SK-N-MC (cell line): ENCODE measurements at regions not wholly inside any gene's neighbourhood (a gene's known extent, or its start where the extent isn't known, plus 50 kb on each side); places are given as distances from the start of the nearest gene placed in this dataset.

Source experiments
- DNase-seq: peaks from one replicate; pipeline ENCODE4 v3.0.0-alpha.2; 2011; ENCODE audit warnings: low read depth, low spot score
- H3K27ac ChIP-seq: fragments of 200-600 bp; sonication (generic); 2 replicates; pipeline ENCODE4 v1.5.1; 2016; ENCODE audit warnings: mixed run types
- H3K36me3 ChIP-seq: fragments of 200-600 bp; sonication (generic); 2 replicates; pipeline ENCODE4 v1.6.1; 2017; ENCODE audit warnings: antibody characterized with exemption, low read length, mixed read lengths; ENCODE audit not compliant: insufficient read depth
- H3K4me3 ChIP-seq: fragments of 200-600 bp; sonication (generic); 2 replicates; pipeline ENCODE4 v1.5.1; 2016
- H3K9ac ChIP-seq: fragments of 200-600 bp; sonication (generic); 2 replicates; pipeline ENCODE4 v1.8.0; 2017; ENCODE audit warnings: mixed run types, mixed read lengths; ENCODE audit not compliant: insufficient read length
- H3K9me3 ChIP-seq: fragments of 200-600 bp; sonication (generic); 2 replicates; pipeline ENCODE4 v1.6.1; 2017; ENCODE audit warnings: low read depth, mild to moderate bottlenecking, antibody characterized with exemption, low read length, moderate library complexity, mixed read lengths
- EZH2 ChIP-seq: fragments of 200-600 bp; sonication (generic); IDR thresholded peaks from one replicate; pipeline ENCODE4 v1.6.1; 2017; ENCODE audit warnings: antibody characterized with exemption
- FOXP2 ChIP-seq: optimal IDR thresholded peaks from 2 replicates; pipeline ENCODE3; 2011; ENCODE audit warnings: mild to moderate bottlenecking, moderate library complexity; ENCODE audit not compliant: insufficient read depth; ENCODE audit errors: extremely low read length, control extremely low read depth
- POLR2AphosphoS5 ChIP-seq: IDR thresholded peaks from 2 replicates; pipeline ENCODE4 v1.6.1; 2012; ENCODE audit warnings: mild to moderate bottlenecking, low read depth, low read length, borderline replicate concordance

DNA sequence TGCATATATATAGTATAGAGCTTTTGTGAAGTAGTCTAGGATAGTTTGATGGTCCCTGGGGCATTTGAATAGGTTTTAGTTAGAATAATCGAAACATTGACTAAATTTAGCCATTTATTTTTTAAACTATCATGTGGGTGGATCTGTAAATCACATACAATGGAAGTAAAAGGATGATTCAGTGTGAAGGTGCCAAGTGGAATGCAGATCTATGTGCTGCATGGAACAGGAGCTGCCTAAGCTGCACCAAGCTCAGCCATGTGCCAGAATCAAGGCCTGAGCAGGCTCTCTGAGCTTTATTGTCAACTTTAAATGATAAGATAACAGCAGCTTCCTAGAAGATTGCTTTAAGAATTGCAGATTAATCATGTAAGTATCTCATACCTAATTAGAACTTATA is 1996.2 kb upstream of the PIK3C3 start:
- TF ChIP-seq EZH2 (no peak), FOXP2 (no peak), POLR2AphosphoS5 (no peak)
- H3K9ac ChIP-seq, result no peak overlapping the region
- no peak overlapping the region for H3K27ac ChIP-seq
- H3K4me3 ChIP-seq, result no peak overlapping the region
- H3K36me3 ChIP-seq, result no peaks in the 10 kb centered on the region
- no peak for DNase-seq
- no peaks in the 10 kb centered on the region for H3K9me3 ChIP-seq

DNA sequence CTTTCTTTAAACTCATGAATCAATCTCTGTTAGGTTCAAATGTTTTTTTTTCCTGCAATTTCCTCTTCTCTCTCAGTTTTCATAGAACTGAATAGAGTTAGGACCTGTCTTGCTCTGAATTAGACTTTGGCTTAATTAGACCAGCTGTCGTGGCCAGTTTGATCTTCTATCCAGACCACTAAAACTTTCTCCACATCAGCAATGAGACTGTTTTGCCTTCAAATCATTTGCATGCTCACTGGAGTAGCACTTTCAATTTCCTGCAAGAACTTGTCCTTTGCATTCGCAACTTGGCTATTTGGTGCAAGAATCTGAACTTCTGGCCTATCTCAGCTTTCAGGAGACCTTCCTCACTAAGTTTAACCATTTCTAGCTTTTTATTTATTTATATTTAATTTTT is 2002.2 kb upstream of the PIK3C3 start:
- no peak for TF ChIP-seq EZH2
- TF ChIP-seq FOXP2, result no peak
- no peak for TF ChIP-seq POLR2AphosphoS5
- no peak overlapping the region for H3K4me3 ChIP-seq
- no peak overlapping the region for H3K9ac ChIP-seq
- no peaks in the 10 kb centered on the region for H3K36me3 ChIP-seq
- no peak for DNase-seq
- no peak overlapping the region for H3K27ac ChIP-seq
- H3K9me3 ChIP-seq, result no peaks in the 10 kb centered on the region

DNA sequence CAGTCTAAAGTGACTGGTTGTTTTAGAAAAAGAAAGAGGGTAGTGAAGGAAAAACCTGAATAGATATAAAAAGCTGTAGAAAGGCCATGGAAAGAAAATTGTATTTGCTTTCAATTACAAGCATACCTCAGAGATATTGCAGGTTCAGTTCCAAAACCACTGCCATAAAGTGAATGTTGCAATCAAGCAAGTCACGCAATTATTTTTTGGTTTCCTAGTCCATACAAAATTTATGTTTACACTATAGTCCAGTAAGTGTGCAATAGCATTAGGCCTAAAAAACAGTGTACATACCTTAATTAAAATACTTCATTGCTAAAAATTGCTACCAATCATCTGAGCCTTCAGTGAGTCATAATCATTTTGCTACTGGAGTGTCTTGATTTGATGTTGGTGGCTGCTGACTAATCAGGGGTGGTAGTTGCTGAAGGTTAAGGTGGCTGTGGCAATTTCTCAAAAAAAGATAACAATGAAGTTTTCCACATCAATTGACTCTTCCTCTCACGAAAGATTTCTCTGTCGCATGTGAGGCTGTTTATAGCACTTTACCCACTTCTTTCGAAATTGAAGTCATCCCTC is 2003.8 kb upstream of the PIK3C3 start:
- TF ChIP-seq FOXP2 (no peak), EZH2 (no peak), POLR2AphosphoS5 (no peak)
- H3K4me3 ChIP-seq, result no peak overlapping the region
- H3K9me3 ChIP-seq, result no peaks in the 10 kb centered on the region
- DNase-seq, result no peak
- no peak overlapping the region for H3K9ac ChIP-seq
- H3K27ac ChIP-seq, result no peak overlapping the region
- no peaks in the 10 kb centered on the region for H3K36me3 ChIP-seq

DNA sequence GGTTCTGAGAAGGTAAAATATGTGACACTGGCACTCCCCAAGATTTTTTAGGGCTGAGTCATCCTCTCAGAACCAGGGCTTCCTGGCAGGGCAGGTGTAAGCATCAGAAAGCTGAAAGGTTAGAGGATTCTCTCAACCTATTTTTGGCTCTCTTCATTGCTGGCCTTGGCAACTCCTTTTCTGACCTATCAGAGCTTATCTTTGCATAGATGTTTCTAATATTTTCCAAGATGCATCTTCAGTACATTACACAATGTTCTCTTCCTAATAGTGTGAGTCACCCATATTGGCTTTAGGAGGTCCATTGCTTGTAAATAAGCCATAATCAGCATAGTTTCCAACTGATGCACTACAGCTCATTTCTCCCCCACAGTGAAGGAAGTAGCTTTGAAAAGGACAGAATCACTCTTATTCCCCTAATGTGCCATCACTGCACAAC is 2008.4 kb upstream of the PIK3C3 start:
- no peak for TF ChIP-seq FOXP2
- TF ChIP-seq POLR2AphosphoS5, result no peak
- no peak for TF ChIP-seq EZH2
- H3K9ac ChIP-seq, result no peak overlapping the region
- no peaks in the 10 kb centered on the region for H3K36me3 ChIP-seq
- H3K9me3 ChIP-seq, result no peaks in the 10 kb centered on the region
- H3K4me3 ChIP-seq, result no peak overlapping the region
- no peak overlapping the region for H3K27ac ChIP-seq
- DNase-seq, result no peak

DNA sequence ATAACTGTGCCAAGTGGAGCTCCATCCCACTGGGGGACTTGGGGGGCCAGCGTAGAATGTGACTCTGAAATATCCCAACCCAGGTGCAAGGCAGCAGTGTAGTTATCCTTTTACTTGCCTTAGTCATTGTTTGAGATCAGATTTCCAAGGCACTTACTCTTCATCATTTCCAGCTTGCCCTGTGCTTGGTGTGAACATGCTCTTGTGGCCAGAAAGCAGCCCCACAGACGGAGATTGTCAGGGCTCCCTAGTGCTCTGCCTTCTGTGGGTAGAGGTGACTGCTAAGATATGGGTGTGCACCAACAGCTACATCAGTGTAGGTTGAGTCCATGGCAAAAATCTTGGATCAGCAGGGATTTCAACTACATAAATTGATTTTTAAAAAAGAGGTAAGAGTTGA is 2010.0 kb upstream of the PIK3C3 start:
- TF ChIP-seq POLR2AphosphoS5, result no peak
- Histone ChIP-seq H3K4me3 (no peak overlapping the region), H3K27ac (no peak overlapping the region), H3K9ac (no peak overlapping the region), H3K9me3 (no peaks in the 10 kb centered on the region), H3K36me3 (no peaks in the 10 kb centered on the region)
- no peak for DNase-seq

DNA sequence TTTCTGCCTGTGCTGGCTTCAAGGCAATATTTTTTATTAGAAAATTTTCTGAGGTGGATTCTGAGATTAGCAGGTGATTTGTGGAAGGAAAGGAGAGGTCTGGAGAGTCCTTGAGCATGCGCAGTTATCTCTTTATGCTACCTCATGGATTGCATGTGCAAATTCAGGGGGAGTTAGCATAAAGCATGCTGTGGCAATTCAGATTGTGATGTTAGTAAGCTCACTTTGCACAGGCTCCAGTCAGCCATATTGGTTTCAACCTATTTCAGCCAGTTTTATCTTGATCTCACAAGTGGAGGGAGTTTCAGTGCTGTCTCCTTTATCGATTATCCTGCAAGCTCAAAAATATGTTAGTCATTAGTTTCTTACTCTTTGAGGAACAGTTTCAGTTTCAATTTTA is 2012.3 kb upstream of the PIK3C3 start:
- DNase-seq, result no peak
- Histone ChIP-seq H3K36me3 (no peaks in the 10 kb centered on the region), H3K4me3 (no peak overlapping the region), H3K27ac (no peak overlapping the region), H3K9ac (no peak overlapping the region), H3K9me3 (no peaks in the 10 kb centered on the region)
- TF ChIP-seq POLR2AphosphoS5, result no peak
- no peak for TF ChIP-seq EZH2

DNA sequence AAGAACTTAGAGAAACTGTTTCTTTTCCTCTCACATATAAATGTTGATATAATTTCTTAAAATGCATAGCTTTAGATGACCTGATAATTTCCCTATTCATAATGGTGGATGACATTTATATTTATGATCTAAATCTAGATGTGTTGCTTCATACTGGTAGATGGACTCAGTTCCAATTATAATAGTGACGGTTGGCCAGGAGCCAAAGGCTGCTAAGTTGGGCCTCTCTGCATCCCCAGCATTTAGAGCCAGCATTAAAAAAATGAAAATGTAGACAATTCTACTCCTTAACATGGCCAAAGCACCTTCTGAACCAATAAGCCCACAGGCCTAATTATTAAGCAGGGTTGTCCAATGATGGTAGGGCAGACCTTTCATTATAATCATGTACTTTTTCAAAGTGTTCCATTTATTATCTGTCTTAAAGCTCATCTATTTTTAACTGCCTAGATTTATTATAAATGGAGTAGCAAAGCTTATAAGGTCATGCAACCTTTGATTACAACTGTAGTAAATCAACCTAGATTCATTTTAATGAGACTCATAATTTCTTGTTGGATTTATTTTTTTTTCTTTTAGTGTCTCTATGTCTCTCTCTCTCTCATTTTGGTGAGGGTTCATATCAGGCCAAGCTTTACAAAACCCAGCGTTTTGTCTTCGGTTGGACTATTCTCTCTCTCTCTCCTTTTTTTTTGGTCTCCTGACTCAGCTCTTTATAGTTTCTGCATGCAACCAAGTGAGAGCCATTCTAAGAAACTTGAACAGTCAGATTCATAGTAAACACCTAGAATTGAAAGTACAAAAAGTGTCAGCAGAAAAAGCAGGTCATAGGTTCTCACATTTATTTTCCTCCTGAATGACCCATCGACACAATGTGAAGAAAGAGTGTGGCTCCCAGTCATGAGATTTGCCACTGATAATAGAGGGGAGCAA is 2016.1 kb upstream of the PIK3C3 start:
- no peaks in the 10 kb centered on the region for H3K36me3 ChIP-seq
- H3K9ac ChIP-seq, result no peak overlapping the region
- H3K4me3 ChIP-seq, result no peak overlapping the region

DNA sequence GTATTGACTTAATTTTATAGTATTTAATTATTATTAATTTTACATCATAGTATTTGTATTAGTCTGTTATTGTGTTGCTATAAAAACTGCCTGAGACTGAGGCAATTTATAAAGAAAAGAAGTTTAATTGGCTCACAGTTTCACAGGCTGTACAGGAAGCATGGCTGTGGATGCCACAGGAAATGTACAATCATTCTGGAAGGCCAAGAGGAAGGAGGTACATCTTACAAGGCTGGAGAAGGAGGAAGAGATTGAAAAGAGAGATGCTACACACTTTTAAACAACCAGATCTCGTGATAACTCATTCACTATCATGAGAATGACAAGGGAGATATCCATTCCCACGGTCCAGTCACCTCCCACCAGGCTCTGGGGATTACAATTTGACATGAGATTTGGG is 2019.4 kb upstream of the PIK3C3 start:
- Histone ChIP-seq H3K9ac (no peak overlapping the region), H3K27ac (no peak overlapping the region), H3K36me3 (no peaks in the 10 kb centered on the region), H3K9me3 (no peaks in the 10 kb centered on the region), H3K4me3 (no peak overlapping the region)
- TF ChIP-seq FOXP2, result no peak
- no peak for DNase-seq

More for the DNA sequence above, 2016.1 kb upstream of the PIK3C3 start:
- TF ChIP-seq POLR2AphosphoS5 (no peak), FOXP2 (no peak), EZH2 (no peak)
- Histone ChIP-seq H3K27ac (no peak overlapping the region), H3K9me3 (no peaks in the 10 kb centered on the region)
- DNase-seq, result no peak

DNA sequence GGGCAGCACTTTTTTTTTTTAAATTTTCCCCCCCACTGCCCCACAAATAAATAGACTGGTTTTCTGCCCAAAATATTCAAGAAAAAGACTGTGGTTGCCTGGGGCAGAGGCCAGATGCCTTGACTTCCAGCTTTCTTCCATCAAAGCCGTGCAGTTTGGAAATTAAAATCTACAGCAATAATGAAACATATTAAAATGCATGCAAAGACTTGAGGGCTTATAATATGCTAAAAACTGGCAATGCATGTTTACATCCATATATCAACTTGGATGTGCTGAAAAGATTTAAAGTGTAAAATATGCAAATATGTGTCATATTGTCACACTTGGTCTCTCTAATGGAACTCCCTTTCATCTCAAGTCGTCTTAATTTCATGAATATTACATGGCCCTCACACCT is 2036.2 kb upstream of the PIK3C3 start:
- Histone ChIP-seq H3K27ac (no peak overlapping the region), H3K4me3 (no peak overlapping the region), H3K36me3 (no peaks in the 10 kb centered on the region), H3K9me3 (no peaks in the 10 kb centered on the region), H3K9ac (no peak overlapping the region)
- no peak for DNase-seq
- TF ChIP-seq EZH2 (no peak), FOXP2 (no peak), POLR2AphosphoS5 (no peak)
